GM23338 (cell line): ENCODE measurements at regions not wholly inside any gene's neighbourhood (a gene's known extent, or its start where the extent isn't known, plus 50 kb on each side); places are given as distances from the start of the nearest gene placed in this dataset.

Experiments
- ATAC-seq: fragments of 200-7000 bp; cut with Tn5 transposase; 3 replicates; pipeline ENCODE4 v1.9.1; 2020
- DNase-seq: peaks from one replicate; pipeline ENCODE4 v3.0.0-alpha.2; 2015; ENCODE audit warnings: low spot score
- H2AFZ ChIP-seq: fragments of 200-600 bp; sonication (generic); 2 replicates; pipeline ENCODE4 v1.8.0; 2016; ENCODE audit warnings: antibody characterized with exemption, mild to moderate bottlenecking, moderate library complexity
- H3F3A ChIP-seq: fragments of 200-600 bp; sonication (generic); replicated peaks from 2 replicates; pipeline ENCODE4 v1.8.0; 2017; ENCODE audit warnings: antibody characterized with exemption, mixed run types, low read depth
- H3K27ac ChIP-seq: fragments of 200-600 bp; sonication (generic); 2 replicates; pipeline ENCODE4 v1.6.1; 2016; ENCODE audit warnings: low read depth
- H3K27me3 ChIP-seq: fragments of 200-600 bp; sonication (generic); 2 replicates; pipeline ENCODE4 v1.8.0; 2016; ENCODE audit warnings: mild to moderate bottlenecking, mixed run types, moderate library complexity; ENCODE audit not compliant: insufficient read depth
- H3K36me3 ChIP-seq: fragments of 200-600 bp; sonication (generic); 2 replicates; pipeline ENCODE4 v1.8.0; 2016; ENCODE audit warnings: mild to moderate bottlenecking; ENCODE audit not compliant: insufficient read depth
- H3K4me1 ChIP-seq: fragments of 200-600 bp; sonication (generic); 2 replicates; pipeline ENCODE4 v1.8.0; 2016; ENCODE audit warnings: mild to moderate bottlenecking, moderate library complexity; ENCODE audit not compliant: insufficient read depth
- H3K4me2 ChIP-seq: fragments of 200-600 bp; sonication (generic); 2 replicates; pipeline ENCODE4 v1.7.1; 2017; ENCODE audit warnings: mixed run types
- H3K4me3 ChIP-seq: fragments of 200-600 bp; sonication (generic); 2 replicates; pipeline ENCODE4 v1.6.1; 2016; ENCODE audit warnings: mixed run types
- H3K79me2 ChIP-seq: fragments of 200-600 bp; sonication (generic); replicated peaks from 2 replicates; pipeline ENCODE4 v1.8.0; 2017; ENCODE audit warnings: mild to moderate bottlenecking; ENCODE audit not compliant: insufficient read depth
- H3K9me2 ChIP-seq: fragments of 200-600 bp; sonication (generic); 2 replicates; pipeline ENCODE4 v1.8.0; 2017; ENCODE audit not compliant: insufficient read depth
- H4K20me1 ChIP-seq: fragments of 200-600 bp; sonication (generic); replicated peaks from 2 replicates; pipeline ENCODE4 v1.8.0; 2017; ENCODE audit warnings: mild to moderate bottlenecking; ENCODE audit not compliant: insufficient read depth
- H3K27ac Mint-ChIP-seq: 2 replicates; pipeline ENCODE4 v1.8.0; 2020; ENCODE audit warnings: inconsistent platforms, mild to moderate bottlenecking, moderate library complexity, mixed read lengths
- H3K27me3 Mint-ChIP-seq: 3 replicates; pipeline ENCODE4 v1.8.0; 2022; ENCODE audit warnings: low read depth, mild to moderate bottlenecking, moderate library complexity, mixed read lengths, inconsistent platforms; ENCODE audit not compliant: insufficient read depth, poor library complexity
- H3K36me3 Mint-ChIP-seq: 3 replicates; pipeline ENCODE4 v1.8.0; 2021; ENCODE audit warnings: low read depth, mild to moderate bottlenecking, inconsistent platforms, moderate library complexity, mixed read lengths
- H3K4me1 Mint-ChIP-seq: 3 replicates; pipeline ENCODE4 v1.8.0; 2020; ENCODE audit warnings: mild to moderate bottlenecking, inconsistent platforms, mixed read lengths
- H3K4me3 Mint-ChIP-seq: 3 replicates; pipeline ENCODE4 v1.8.0; 2021; ENCODE audit warnings: moderate library complexity, mild to moderate bottlenecking, inconsistent platforms, mixed read lengths
- H3K9me3 Mint-ChIP-seq: 3 replicates; pipeline ENCODE4 v1.8.0; 2020; ENCODE audit warnings: moderate library complexity, mild to moderate bottlenecking, inconsistent platforms, mixed read lengths
- CREB1 ChIP-seq: fragments of 250-450 bp; sonication (Bioruptor Pico); IDR thresholded peaks from 2 replicates; pipeline ENCODE4 v1.5.0; 2020; ENCODE audit warnings: low read depth, mild to moderate bottlenecking, moderate library complexity
- EZH2 ChIP-seq: fragments of 200-600 bp; sonication (generic); IDR thresholded peaks from one replicate; pipeline ENCODE4 v1.8.0; 2017; ENCODE audit warnings: antibody characterized with exemption, mild to moderate bottlenecking, low read depth; ENCODE audit not compliant: unreplicated experiment
- EZH2phosphoT487 ChIP-seq: fragments of 200-600 bp; sonication (generic); IDR thresholded peaks from one replicate; pipeline ENCODE4 v1.8.1; 2018; ENCODE audit warnings: antibody characterized with exemption; ENCODE audit not compliant: unreplicated experiment
- JUNB ChIP-seq: IDR thresholded peaks from one replicate; pipeline ENCODE4 v1.6.1; 2016; ENCODE audit warnings: antibody characterized with exemption; ENCODE audit not compliant: unreplicated experiment
- NANOG ChIP-seq: IDR thresholded peaks from 2 replicates; pipeline ENCODE4 v1.6.1; 2016; ENCODE audit warnings: antibody characterized with exemption, borderline replicate concordance
- POLR2AphosphoS5 ChIP-seq: IDR thresholded peaks from 2 replicates; pipeline ENCODE4 v1.6.1; 2016; ENCODE audit warnings: antibody characterized with exemption, low read depth
- ZNF331 ChIP-seq: fragments of 250-450 bp; sonication (Bioruptor Pico); IDR thresholded peaks from 2 replicates; pipeline ENCODE4 v1.5.0; 2020; ENCODE audit warnings: low read depth, mild to moderate bottlenecking, moderate library complexity
- TF ChIP-seq, protein P1 (sequence below): IDR thresholded peaks from 2 replicates; pipeline ENCODE4 v1.6.1; 2016; ENCODE audit warnings: antibody characterized with exemption
- TF ChIP-seq, protein P2 (sequence below): IDR thresholded peaks from one replicate; pipeline ENCODE4 v1.6.1; 2018; ENCODE audit warnings: antibody characterized with exemption; ENCODE audit not compliant: unreplicated experiment
- TF ChIP-seq, protein P3 (sequence below): fragments of 250-450 bp; sonication (Bioruptor Pico); IDR thresholded peaks from 2 replicates; pipeline ENCODE4 v1.5.0; 2020; ENCODE audit warnings: mild to moderate bottlenecking, moderate library complexity

DNA sequence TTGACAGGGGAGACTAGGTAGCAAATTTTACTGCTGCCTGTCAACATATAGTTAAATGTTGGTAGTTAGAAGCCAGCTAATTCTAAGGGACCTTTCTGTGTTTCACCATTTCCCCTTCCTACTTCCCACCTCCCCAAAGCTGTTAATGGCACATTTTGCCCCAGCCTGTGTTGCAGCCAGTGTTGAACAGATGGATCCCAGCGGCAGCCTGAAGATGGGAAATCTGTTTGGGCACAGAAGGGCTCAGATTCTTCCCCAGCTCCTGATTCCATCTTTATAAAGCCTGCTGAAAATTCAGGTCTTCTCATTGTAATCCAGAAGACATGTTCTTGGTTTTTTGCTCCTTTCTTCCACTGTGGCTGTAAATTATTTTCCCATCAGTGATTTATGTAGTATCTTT lies 89.0 kb downstream of the SPRY1 start (continued):
- TF ChIP-seq, protein P1, sequence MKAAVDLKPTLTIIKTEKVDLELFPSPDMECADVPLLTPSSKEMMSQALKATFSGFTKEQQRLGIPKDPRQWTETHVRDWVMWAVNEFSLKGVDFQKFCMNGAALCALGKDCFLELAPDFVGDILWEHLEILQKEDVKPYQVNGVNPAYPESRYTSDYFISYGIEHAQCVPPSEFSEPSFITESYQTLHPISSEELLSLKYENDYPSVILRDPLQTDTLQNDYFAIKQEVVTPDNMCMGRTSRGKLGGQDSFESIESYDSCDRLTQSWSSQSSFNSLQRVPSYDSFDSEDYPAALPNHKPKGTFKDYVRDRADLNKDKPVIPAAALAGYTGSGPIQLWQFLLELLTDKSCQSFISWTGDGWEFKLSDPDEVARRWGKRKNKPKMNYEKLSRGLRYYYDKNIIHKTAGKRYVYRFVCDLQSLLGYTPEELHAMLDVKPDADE, result no peak

DNA sequence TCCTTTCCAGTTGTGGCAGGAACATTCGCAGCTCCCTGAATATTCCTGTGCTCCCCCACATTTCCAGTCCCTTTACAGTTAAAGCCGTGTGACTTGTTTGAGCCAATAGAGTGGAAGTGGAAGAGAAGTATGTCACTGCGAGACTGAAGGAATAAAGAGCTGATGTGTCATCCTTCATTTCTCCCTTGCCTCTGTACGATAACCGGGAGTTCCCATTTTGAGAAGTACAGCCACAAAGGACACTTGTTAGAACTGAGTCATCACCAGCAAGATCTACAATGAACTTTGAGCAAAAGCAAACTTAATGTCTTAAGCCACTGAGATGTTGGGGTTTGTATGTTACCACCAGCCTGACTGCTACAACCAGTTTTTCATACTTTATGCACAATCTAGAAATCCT lies 92.3 kb downstream of the SPRY1 start:
- Histone ChIP-seq H3K4me1 (no peaks in the 10 kb centered on the region), H4K20me1 (no peaks in the 10 kb centered on the region), H3K79me2 (no peaks in the 10 kb centered on the region), H3K27ac (no peak overlapping the region), H3K27me3 (no peaks in the 10 kb centered on the region), H3K9me2 (no peaks in the 10 kb centered on the region), H3K4me3 (no peak overlapping the region), H3K4me2 (no peak overlapping the region), H2AFZ (no peak overlapping the region), H3F3A (no peaks in the 10 kb centered on the region), H3K36me3 (no peaks in the 10 kb centered on the region)
- Mint-ChIP-seq H3K9me3 (no peaks in the 10 kb centered on the region; the same call in 2 of the 3 replicates), H3K36me3 (no peaks in the 10 kb centered on the region), H3K27me3 (no peaks in the 10 kb centered on the region), H3K4me1 (peaks cover 2% of the 10 kb centered on the region; the same call in 1 of the 3 replicates), H3K4me3 (no peak overlapping the region), H3K27ac (no peak overlapping the region)
- DNase-seq, result no peak
- no peak for ATAC-seq
- TF ChIP-seq ZNF331 (CRISPR knock-in tag) (no peak), POLR2AphosphoS5 (no peak), CREB1 (CRISPR knock-in tag) (no peak)

DNA sequence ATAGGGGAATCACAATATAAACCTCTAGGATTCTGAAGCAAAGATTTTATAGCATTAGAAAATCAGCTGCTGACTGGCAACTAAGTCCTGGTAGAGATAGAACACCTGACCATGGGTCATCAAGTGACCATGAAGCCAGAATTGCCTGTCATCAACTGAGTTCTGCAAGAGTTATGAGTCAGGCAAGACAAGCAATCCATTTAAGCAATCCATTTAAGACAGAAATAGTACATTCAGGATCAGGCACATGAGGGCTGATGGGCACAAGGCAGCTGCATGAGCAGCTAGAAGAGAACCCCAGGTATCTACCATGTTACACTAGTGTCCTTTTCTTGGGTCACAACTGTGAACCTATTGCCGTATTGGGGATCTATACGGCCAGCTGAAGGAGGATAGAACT lies 98.9 kb downstream of the SPRY1 start:
- DNase-seq (no peak), ATAC-seq (no peak)
- TF ChIP-seq JUNB, result no peak
- TF ChIP-seq NANOG, result no peak
- no peak for TF ChIP-seq POLR2AphosphoS5
- TF ChIP-seq ZNF331 (CRISPR knock-in tag), result no peak
- TF ChIP-seq EZH2phosphoT487, result no peak
- no peak for TF ChIP-seq EZH2
- TF ChIP-seq, protein P2, sequence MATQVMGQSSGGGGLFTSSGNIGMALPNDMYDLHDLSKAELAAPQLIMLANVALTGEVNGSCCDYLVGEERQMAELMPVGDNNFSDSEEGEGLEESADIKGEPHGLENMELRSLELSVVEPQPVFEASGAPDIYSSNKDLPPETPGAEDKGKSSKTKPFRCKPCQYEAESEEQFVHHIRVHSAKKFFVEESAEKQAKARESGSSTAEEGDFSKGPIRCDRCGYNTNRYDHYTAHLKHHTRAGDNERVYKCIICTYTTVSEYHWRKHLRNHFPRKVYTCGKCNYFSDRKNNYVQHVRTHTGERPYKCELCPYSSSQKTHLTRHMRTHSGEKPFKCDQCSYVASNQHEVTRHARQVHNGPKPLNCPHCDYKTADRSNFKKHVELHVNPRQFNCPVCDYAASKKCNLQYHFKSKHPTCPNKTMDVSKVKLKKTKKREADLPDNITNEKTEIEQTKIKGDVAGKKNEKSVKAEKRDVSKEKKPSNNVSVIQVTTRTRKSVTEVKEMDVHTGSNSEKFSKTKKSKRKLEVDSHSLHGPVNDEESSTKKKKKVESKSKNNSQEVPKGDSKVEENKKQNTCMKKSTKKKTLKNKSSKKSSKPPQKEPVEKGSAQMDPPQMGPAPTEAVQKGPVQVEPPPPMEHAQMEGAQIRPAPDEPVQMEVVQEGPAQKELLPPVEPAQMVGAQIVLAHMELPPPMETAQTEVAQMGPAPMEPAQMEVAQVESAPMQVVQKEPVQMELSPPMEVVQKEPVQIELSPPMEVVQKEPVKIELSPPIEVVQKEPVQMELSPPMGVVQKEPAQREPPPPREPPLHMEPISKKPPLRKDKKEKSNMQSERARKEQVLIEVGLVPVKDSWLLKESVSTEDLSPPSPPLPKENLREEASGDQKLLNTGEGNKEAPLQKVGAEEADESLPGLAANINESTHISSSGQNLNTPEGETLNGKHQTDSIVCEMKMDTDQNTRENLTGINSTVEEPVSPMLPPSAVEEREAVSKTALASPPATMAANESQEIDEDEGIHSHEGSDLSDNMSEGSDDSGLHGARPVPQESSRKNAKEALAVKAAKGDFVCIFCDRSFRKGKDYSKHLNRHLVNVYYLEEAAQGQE, result no peak
- TF ChIP-seq, protein P3, sequence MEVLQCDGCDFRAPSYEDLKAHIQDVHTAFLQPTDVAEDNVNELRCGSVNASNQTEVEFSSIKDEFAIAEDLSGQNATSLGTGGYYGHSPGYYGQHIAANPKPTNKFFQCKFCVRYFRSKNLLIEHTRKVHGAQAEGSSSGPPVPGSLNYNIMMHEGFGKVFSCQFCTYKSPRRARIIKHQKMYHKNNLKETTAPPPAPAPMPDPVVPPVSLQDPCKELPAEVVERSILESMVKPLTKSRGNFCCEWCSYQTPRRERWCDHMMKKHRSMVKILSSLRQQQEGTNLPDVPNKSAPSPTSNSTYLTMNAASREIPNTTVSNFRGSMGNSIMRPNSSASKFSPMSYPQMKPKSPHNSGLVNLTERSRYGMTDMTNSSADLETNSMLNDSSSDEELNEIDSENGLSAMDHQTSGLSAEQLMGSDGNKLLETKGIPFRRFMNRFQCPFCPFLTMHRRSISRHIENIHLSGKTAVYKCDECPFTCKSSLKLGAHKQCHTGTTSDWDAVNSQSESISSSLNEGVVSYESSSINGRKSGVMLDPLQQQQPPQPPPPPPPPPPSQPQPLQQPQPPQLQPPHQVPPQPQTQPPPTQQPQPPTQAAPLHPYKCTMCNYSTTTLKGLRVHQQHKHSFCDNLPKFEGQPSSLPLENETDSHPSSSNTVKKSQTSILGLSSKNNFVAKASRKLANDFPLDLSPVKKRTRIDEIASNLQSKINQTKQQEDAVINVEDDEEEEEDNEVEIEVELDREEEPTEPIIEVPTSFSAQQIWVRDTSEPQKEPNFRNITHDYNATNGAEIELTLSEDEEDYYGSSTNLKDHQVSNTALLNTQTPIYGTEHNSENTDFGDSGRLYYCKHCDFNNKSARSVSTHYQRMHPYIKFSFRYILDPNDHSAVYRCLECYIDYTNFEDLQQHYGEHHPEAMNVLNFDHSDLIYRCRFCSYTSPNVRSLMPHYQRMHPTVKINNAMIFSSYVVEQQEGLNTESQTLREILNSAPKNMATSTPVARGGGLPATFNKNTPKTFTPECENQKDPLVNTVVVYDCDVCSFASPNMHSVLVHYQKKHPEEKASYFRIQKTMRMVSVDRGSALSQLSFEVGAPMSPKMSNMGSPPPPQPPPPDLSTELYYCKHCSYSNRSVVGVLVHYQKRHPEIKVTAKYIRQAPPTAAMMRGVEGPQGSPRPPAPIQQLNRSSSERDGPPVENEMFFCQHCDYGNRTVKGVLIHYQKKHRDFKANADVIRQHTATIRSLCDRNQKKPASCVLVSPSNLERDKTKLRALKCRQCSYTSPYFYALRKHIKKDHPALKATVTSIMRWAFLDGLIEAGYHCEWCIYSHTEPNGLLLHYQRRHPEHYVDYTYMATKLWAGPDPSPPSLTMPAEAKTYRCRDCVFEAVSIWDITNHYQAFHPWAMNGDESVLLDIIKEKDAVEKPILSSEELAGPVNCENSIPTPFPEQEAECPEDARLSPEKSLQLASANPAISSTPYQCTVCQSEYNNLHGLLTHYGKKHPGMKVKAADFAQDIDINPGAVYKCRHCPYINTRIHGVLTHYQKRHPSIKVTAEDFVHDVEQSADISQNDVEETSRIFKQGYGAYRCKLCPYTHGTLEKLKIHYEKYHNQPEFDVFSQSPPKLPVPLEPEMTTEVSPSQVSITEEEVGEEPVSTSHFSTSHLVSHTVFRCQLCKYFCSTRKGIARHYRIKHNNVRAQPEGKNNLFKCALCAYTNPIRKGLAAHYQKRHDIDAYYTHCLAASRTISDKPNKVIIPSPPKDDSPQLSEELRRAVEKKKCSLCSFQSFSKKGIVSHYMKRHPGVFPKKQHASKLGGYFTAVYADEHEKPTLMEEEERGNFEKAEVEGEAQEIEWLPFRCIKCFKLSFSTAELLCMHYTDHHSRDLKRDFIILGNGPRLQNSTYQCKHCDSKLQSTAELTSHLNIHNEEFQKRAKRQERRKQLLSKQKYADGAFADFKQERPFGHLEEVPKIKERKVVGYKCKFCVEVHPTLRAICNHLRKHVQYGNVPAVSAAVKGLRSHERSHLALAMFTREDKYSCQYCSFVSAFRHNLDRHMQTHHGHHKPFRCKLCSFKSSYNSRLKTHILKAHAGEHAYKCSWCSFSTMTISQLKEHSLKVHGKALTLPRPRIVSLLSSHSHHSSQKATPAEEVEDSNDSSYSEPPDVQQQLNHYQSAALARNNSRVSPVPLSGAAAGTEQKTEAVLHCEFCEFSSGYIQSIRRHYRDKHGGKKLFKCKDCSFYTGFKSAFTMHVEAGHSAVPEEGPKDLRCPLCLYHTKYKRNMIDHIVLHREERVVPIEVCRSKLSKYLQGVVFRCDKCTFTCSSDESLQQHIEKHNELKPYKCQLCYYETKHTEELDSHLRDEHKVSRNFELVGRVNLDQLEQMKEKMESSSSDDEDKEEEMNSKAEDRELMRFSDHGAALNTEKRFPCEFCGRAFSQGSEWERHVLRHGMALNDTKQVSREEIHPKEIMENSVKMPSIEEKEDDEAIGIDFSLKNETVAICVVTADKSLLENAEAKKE (CRISPR knock-in tag), result no peak
- TF ChIP-seq CREB1 (CRISPR knock-in tag), result no peak

More for the DNA sequence above, 98.9 kb downstream of the SPRY1 start:
- Mint-ChIP-seq H3K27ac (no peak overlapping the region), H3K4me1 (peaks cover 3% of the 10 kb centered on the region; the same call in 1 of the 3 replicates), H3K27me3 (no peaks in the 10 kb centered on the region), H3K9me3 (peaks cover 10% of the 10 kb centered on the region), H3K36me3 (peaks cover 11% of the 10 kb centered on the region), H3K4me3 (no peak overlapping the region)
- Histone ChIP-seq H3K4me3 (no peak overlapping the region), H3K27ac (no peak overlapping the region), H3K36me3 (peaks cover 8% of the 10 kb centered on the region), H3F3A (no peaks in the 10 kb centered on the region), H3K27me3 (no peaks in the 10 kb centered on the region), H3K9me2 (peaks cover 22% of the 10 kb centered on the region), H3K79me2 (no peaks in the 10 kb centered on the region), H3K4me1 (no peaks in the 10 kb centered on the region), H3K4me2 (no peak overlapping the region), H4K20me1 (no peaks in the 10 kb centered on the region), H2AFZ (peak overlapping the region; percentile 43)
